Neural cell (in vitro differentiated cells): ENCODE measurements at regions not wholly inside any gene's neighbourhood (a gene's known extent, or its start where the extent isn't known, plus 50 kb on each side); places are given as distances from the start of the nearest gene placed in this dataset.

Experiments
- CTCF ChIP-seq: fragments of 450-650 bp; IDR thresholded peaks from 2 replicates; pipeline ENCODE4 v1.5.1; 2014; ENCODE audit warnings: antibody characterized with exemption, mild to moderate bottlenecking, moderate library complexity; ENCODE audit not compliant: poor library complexity, severe bottlenecking
- EP300 ChIP-seq: fragments of 450-650 bp; conservative IDR thresholded peaks from 2 replicates; pipeline ENCODE4 v1.6.1; 2014; ENCODE audit warnings: antibody characterized with exemption, mild to moderate bottlenecking, moderate library complexity; ENCODE audit not compliant: poor library complexity, severe bottlenecking
- RAD21 ChIP-seq: fragments of 450-650 bp; conservative IDR thresholded peaks from 2 replicates; pipeline ENCODE4 v1.6.1; 2014; ENCODE audit warnings: antibody characterized with exemption, mild to moderate bottlenecking, moderate library complexity
- REST ChIP-seq: IDR thresholded peaks from 2 replicates; pipeline ENCODE4 v1.6.1; 2012; ENCODE audit warnings: borderline replicate concordance
- TAF1 ChIP-seq: IDR thresholded peaks from 2 replicates; pipeline ENCODE4 v1.6.1; 2012; ENCODE audit warnings: low read depth

- TF ChIP-seq CTCF (no peak), TAF1 (no peak), EP300 (no peak), RAD21 (no peak), REST (no peak)
Observed at GRCh38 chr5:106088462-106088861, 1582.3 kb downstream of the EFNA5 start.
